ENCODE measurements at regions not wholly inside any gene's neighbourhood (a gene's known extent, or its start where the extent isn't known, plus 50 kb on each side); places are given as distances from the start of the nearest gene placed in this dataset.

GRCh38 chr7:46127814-46128213 lies 206.7 kb upstream of the IGFBP3 start:
- TF ChIP-seq, protein P1, sequence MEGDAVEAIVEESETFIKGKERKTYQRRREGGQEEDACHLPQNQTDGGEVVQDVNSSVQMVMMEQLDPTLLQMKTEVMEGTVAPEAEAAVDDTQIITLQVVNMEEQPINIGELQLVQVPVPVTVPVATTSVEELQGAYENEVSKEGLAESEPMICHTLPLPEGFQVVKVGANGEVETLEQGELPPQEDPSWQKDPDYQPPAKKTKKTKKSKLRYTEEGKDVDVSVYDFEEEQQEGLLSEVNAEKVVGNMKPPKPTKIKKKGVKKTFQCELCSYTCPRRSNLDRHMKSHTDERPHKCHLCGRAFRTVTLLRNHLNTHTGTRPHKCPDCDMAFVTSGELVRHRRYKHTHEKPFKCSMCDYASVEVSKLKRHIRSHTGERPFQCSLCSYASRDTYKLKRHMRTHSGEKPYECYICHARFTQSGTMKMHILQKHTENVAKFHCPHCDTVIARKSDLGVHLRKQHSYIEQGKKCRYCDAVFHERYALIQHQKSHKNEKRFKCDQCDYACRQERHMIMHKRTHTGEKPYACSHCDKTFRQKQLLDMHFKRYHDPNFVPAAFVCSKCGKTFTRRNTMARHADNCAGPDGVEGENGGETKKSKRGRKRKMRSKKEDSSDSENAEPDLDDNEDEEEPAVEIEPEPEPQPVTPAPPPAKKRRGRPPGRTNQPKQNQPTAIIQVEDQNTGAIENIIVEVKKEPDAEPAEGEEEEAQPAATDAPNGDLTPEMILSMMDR (IDR thresholded peaks at IDR 0.05), result no peak
- TF ChIP-seq POLR2A (IDR thresholded peaks at IDR 0.05), result no peak
